ENCODE measurements at regions not wholly inside any gene's neighbourhood (a gene's known extent, or its start where the extent isn't known, plus 50 kb on each side); places are given as distances from the start of the nearest gene placed in this dataset.

DNA sequence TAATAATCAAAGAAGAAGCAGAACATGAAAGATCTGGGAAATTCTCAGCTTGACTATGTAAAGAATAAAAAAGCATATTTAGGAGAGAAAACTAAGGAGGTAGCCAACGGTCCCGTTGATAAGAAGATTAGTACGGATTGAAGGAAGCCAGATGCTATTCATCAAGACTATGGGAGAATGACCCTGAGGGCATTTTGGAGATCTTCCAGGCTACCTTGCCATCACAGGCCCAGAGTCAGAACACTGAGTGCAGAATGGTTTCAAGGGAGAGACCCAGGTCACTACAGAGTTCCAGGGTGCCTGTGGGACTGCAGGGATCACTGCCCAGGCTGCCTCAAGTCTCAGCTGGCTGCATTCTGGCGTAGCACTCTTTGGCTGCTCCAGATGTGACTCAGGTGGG, 752.9 kb upstream of the ARPP21 start:
- TF ChIP-seq, protein P1, sequence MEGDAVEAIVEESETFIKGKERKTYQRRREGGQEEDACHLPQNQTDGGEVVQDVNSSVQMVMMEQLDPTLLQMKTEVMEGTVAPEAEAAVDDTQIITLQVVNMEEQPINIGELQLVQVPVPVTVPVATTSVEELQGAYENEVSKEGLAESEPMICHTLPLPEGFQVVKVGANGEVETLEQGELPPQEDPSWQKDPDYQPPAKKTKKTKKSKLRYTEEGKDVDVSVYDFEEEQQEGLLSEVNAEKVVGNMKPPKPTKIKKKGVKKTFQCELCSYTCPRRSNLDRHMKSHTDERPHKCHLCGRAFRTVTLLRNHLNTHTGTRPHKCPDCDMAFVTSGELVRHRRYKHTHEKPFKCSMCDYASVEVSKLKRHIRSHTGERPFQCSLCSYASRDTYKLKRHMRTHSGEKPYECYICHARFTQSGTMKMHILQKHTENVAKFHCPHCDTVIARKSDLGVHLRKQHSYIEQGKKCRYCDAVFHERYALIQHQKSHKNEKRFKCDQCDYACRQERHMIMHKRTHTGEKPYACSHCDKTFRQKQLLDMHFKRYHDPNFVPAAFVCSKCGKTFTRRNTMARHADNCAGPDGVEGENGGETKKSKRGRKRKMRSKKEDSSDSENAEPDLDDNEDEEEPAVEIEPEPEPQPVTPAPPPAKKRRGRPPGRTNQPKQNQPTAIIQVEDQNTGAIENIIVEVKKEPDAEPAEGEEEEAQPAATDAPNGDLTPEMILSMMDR (IDR thresholded peaks at IDR 0.05): no peak
- TF ChIP-seq POLR2A (IDR thresholded peaks at IDR 0.05): no peak

All from lower leg skin (tissue), 3 donors.